COLO668 (cell line): ENCODE measurements at regions not wholly inside any gene's neighbourhood (a gene's known extent, or its start where the extent isn't known, plus 50 kb on each side); places are given as distances from the start of the nearest gene placed in this dataset.
"Not testable (repeated sequence)": the region's sequence is repeated elsewhere in the genome, so short reads cannot be mapped to it uniquely, and the experiment has no call there.

ENCODE experiments used
- DNase-seq: peaks from one replicate; lab custom pipeline; 2025; ENCODE audit not compliant: unreplicated experiment; lab: John Stamatoyannopoulos, UW

DNA sequence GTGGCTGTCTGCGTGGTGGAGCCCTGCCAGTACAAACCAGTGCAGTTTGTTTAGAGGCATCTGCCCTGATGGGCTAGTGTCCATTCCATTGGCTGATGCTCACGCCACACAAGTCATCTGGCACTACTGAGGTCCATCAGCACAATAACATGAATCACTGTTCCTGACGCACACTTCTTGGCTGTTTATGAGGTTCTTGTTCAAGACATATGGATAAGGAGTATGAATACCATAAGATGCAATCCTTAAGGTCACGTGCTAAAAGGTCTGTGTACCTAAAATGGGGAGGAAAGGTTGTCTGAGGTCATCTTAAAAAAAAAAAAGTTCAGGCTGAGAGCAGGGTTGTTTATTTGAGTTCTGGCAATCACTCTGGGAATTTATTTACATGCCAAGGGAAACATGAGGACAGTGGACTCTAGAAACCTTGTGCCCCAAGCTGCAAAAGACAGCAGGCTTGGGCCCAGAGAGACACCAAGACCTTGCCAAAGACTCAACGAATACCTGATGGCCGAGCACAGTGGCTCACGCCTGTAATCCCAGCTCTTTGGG, 54.1 kb upstream of the SHLD1 start:
- DNase-seq: no peak

DNA sequence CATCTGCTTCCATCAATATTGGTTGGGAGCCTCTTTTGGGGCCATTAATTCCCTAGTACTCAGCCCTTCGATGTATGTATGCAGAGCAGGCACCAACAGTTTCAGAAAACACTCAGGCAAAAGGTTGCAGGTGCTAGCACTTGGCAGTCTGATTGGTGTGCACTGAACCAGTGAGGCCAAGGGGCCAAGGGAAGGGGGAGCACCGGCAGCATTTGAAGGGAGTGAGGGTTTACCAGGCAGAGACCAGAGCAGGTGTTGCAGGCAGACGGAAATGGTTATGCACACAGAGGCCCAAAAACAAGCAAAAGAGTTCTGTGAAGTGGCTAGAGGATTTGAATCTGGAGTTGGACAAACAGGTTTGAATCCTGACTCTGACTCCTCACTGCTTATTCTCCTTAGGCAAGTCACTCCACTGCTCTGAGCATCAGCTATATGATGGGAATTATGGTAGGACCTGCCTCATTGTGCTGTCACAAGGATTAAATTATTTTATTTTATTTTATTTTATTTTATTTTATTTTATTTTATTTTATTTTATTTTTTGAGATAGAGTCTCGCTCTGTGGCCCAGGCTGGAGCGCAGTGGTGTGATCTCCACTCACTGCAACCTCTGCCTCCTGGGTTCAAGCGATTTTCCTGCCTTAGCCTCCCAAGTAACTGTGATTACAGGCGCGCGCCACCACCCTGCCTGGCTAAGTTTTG, 58.1 kb upstream of the SHLD1 start:
- peak; percentile 95 for DNase-seq

DNA sequence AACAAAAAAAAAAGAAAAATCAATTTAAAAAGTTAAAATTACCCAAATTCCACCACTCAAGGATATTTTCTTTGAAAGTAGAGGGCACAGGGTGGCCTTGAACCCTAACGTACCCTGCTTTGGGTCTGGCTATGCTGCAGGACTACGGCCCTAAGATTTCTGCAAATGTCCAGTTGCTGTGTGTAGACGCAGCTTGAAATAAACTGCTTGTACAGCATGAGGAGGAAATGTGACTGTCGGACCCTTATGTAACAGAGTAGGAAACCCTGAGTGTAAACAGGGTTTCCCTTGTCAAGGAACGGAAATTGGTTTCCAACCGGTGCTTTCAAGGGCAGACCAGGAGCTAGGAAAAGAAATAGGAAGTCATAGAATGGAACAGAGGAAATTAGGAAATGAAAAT, 60.7 kb upstream of the SHLD1 start:
- DNase-seq: no peak

DNA sequence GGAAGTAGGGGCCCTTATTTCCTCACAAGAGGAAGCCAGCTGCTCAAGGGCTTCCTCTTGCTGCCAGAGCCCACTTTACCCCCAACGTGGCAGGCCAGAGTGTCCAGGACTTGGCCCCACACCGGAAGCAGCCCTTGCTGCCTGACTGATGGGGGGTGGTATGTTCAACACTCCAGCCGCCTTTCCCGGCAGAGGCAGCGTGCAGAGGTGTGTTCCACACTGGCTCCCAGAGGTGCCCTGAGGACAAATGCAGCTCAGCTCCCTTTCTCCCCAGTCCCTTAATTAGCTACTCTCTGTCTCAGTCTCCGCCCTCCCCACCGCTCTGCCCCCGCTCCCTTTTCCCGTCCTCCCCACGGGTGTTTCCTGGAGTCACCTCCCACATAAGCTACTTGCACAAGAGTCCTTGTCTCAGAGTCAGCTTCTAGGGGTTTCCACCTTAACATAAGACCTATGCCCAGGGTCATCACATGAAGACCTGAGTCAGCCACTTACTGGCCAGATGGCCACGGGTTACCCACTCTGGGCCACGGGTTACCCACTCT, 61.7 kb upstream of the SHLD1 start:
- no peak for DNase-seq

DNA sequence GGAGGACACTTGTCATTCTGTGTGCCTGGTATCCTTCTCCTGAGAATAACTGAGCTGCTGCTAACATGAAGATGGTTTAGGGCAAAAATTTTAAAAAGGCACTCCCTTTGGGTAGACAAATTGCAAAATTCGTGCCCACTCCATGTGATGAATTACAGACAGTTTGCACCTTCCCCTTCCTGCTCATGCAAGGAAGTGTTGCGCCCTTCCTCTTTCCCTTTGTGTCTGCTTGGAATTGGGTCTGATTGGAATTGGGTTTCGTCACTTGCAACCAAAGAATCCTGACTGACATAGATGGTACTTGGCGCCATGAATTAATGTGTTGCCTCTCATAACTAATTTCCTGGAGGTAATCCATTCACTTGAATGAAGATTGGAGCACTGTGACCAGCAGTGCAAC, 62.3 kb upstream of the SHLD1 start:
- no peak for DNase-seq

DNA sequence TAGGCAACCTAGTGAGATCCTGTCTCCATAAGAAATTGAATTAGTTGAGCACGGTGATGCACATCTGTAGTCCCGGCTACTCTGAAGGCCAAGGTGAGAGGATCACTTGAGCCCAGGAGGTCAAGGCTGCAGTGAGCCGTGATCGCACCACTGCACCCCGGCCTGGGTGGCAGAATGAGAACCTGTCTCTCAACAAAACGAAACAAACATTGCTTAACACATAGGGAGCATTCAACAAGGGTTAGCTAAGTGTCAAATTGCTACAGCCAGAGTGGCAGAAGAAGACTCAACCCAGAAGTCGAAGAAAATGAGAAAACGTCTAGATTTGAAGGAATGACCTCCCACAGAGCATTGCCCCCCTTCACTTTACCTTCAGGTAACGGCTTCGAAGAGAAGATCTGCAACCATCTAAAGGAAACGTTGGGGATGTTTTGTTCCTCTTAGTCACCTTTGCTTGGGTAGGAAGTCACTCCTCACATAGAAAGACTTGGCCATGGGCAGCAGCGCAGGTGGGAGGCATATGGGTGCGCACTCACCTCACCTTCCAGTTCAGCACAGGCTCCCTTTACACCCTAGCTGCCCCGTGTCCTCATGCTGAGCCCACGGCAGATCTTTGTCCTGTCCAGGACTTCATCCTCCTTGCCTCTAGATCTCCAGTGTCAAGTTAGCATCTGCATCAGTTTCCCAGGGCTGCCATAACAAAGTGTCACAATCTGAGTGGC, 63.7 kb upstream of the SHLD1 start:
- no peak for DNase-seq

DNA sequence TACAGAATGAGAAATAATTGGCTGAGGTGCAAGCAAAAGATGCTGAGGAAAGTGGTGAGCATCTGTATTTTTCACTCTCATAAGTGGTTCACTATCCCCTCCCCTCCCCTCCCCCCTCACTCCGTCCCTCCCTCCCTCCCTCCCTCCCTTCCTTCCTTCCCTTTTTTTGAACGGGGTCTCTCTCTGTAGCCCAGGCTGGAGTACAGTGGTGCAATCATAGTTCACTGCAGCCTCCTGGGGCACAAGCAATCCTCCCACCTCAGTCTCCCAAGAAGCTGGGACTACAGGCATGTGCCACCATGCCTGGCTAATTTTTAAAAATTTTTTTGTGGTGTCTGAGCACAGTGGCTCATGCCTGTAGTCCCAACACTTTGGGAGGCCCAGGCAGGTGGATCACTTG, 67.6 kb upstream of the SHLD1 start:
- not testable (repeated sequence) for DNase-seq

DNA sequence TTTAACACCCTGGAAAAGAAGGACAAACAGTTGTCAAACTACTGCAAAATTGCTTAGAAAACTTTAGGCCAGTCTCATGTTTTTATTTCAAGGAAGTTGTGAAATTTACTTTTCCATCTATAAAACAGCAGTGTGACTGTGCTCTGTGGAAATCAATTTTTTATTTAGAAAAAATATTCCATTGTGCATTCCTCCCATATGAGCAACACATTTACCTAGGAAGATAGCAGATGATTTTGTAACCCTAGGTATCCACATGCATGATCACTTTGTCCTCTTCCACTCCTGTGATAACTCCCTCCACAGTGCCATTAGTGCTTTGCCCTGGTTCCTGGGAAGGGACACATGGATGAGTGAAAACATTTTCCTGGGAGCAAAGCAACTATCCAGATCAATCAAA, 69.4 kb upstream of the GPCPD1 start:
- DNase-seq: no peak

DNA sequence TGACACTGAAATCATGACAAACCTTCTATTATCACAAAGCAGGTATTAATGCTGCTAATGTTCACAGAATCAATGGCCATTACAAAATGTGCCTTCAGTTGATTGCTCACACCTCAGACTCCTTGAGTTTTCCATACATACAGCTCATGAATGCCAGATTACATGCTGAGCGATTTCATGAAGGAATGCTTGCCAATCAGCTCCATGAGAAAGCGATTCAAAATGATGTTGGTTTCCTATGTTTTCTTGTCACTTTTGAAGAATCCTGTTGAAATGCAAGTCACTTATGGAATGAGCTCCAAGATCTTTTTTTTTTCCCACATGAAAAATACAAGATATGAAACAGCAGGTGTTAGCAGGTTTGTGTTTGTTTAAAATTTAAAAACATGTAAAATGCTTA, 68.0 kb upstream of the GPCPD1 start:
- no peak for DNase-seq

DNA sequence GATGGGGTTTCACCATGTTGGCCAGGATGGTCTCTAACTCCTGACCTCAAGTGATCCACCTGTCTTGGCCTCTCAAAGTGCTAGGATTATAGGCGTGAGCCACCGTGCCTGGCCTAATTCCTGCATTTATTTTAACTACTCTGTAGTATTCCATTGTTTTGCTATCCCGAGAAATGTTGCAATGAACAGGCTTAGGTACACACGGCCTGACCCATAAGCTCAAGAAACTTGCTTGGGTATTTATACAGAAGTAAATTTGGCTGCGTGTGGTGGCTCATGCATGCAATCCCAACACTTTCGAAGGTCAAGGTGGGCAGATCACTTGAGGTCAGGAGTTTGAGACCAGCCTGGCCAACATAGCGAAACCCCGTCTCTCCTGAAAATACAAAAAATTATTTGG, 67.1 kb upstream of the GPCPD1 start:
- DNase-seq: not testable (repeated sequence)

DNA sequence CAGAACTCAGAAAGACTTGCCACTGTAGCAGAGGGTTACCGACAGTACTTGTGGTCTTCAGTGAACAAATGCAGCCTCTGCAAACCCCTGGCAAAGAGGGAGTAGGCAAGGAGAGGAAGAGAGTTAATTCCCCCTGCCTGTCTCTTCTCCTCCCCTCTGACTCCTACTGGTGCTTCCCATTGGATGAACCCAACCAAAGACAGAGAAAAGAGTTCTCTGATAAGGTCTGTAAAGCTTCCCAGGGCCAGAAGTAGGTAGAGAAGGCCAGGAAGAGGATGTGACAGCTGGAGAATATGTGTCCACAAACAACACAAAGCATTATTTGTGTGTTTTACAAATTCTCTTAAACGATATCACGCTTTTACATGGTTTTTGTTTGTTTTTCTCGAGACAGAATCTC, 66.6 kb upstream of the GPCPD1 start:
- no peak for DNase-seq

DNA sequence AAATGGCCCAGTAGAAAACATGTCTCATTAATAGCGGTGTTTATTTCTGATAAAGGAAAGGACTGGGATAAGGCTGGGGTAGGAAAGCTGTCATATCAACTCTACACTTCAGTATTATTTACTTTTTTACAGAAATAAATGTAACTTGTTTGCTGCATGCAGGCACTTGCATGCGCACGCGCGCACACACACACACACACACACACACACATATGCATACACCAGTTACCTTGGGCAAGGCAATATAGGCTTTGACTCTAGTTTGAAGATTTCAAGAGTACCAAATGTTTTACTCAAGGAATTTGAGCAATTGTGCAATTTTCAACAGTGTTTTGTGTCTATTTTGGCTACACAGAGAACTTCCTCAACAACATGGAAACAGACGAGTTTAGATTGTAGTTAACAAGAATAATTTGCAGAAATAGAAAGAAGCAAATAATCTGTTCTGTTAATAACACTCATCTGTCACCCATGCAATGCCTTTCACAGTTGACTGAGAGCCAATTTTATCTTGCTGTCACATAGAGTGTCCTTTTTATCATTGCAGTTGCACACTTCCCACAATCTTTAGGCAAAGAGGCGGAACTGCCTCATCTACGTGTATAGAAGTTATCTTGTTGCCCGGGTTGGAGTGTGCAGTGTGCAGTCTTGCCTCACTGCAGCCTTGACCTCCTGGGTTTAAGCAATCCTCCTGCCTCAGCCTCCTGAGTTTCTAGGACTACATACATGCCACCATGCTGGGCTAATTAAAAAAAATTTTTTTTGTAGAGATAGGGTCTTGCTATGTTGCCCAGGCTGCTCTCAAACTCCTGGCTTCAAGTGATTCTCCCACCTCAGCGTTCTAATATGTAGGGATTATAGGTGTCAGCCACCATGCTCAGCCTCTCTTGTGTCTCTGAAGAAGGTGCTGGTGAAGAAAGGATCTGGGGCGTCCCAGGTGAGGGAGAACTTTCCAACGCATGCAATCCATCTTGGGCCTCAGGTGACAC, 64.6 kb upstream of the GPCPD1 start:
- DNase-seq: no peak

DNA sequence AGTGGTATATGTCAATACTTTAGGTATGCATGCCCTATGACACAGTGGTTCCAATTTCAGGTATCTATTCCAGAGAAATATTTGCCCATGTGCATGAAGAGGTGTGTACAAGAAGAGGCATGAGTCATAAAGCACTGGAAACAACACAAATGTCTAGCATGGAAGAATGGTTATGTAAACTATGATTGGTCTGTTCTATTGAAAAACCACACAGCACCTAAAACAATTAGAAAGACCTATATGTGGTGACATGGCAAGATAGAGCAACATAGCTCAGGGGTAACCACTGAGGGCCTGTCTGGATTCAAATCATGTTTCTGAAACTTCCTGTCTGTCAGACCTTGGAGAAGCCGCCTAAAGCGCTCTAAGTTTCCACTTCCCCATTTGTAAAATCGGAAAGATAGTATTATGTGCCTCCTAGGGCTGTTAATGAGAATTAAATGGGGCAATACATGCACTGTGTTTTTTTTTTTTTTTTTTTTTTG, 63.4 kb upstream of the GPCPD1 start:
- peak; percentile 64 for DNase-seq

DNA sequence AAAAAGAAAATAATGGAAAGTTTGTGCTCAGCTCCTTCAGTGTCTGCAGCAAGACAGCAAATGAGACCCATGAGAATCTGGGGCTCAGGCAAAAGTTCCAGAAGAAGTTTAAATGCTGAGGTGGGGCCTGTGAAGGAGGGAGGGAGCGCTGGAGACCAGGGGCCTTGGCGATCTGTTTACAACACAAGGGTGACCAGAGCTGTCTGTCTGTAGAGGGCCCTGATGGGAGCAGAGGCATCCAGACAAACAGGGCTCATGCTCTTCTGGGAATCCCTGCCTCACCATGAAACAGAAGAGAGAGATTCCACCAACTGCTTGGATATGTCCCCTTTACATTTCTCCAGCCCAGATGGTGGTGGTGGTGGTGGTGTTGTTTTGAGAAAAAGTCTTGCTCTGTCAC, 60.1 kb upstream of the GPCPD1 start:
- no peak for DNase-seq

DNA sequence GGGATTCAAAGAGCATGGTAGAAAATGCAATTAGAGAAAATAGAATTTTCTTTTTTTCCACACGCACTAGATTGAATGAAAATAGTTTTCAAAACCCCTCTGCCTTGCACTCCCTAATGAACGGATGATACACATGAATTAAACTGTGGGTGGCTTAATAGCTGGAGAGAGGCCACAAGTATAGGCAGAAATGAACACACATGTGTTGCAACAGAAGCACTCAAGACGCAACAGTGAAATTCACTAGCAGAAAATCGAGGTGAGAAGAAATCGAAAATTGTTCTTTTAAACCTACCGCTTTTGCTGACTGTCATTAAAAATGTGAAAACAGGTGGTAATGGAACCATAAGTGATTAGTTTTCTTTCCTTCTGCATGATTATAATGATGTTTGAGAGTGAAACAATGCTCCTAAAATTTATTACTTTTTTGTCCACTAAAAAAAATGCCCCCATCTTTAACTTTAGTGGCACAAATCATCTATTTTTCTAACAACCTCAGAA, 59.3 kb upstream of the GPCPD1 start:
- DNase-seq: no peak

DNA sequence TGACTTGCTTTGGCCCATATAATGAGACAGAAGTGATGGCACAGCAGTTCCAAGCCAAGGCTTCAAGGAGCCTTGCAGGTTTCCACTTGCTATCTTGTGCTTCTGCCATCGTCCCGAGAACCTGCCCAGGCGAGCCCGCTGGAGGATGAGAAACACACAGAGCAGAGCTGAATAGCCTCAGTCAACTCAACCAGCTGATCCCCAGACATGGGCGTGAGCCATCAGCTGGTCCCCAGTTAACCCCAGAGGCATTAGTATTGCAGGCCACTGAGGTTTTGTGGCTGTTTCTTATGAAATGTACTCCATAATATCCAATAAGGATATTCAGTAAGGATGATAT, 57.7 kb upstream of the GPCPD1 start:
- no peak for DNase-seq

DNA sequence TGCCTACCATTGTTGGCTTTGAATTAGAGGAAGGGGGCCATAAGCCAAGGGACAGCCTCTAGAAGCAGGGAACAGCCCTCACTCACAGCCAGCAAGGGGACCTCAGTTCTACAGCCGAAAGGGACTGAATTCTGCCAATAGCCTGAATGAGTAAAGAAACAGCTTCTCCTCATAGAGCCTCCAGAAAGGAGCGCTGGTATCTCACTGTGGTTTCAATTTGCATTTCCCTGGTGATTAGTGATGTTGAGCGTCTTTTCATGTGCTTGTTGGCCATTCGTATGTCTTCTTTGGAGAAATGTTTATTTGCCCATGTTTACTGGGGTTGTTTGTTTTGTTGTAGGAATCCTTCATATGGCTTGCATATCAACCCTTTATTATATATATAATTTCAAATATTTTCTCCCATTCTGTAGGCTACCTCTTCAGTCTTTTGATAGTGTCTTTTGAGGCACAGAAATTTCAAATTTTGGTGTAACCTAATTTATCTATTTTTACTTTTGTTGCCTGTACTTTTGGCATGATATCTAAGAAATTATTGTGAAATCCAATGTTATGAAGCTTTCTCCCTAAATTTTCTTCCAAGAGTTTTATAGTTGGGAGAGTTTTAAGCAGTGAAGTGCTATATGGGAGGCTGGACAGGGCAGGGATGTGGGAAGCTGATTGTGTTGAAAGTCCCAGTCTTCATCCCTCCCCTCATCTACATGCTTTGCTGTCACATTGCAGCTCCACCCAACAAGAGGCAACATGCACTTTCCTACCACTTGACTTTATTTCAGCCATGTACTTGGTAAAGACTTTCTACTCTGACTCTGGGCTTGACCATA, 57.1 kb upstream of the GPCPD1 start:
- no peak for DNase-seq

DNA sequence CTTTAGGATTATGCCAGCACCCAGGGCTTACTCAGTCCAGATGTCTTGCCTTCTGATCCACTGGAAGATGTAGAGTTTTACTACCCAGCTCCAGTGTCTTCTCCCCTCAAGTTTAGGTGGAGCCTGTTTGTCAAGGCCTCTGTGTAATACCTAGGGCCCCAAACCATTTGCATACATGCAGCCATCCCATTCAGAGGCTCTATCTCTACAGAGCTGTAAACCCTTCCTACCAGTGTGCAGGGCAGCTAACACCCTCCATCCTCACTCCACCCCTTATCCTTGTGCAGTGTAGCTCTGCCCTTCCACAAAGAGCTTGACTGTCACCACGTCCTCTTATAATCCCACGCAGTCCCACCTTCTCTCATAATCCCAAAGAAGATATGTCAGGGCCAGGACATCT, 54.6 kb upstream of the GPCPD1 start:
- DNase-seq: no peak

DNA sequence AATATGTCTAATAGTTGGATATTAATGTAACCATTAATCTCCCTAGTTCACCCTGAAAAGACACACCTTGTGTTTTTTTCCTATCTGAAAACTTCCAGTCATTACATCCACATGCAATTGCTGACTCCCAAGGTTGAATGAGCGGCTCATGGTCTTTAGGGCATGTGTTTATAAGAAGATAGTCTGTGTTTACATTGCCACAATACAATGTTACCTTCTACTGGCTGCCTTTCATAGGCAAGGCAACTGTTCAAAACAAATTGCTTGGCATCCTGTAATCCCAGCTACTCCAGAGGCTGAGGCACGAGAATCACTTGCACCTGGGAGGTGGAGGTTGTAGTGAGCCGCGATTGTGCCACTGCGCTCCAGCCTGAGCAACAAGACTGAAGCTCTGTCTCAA, 52.6 kb upstream of the GPCPD1 start:
- no peak for DNase-seq

DNA sequence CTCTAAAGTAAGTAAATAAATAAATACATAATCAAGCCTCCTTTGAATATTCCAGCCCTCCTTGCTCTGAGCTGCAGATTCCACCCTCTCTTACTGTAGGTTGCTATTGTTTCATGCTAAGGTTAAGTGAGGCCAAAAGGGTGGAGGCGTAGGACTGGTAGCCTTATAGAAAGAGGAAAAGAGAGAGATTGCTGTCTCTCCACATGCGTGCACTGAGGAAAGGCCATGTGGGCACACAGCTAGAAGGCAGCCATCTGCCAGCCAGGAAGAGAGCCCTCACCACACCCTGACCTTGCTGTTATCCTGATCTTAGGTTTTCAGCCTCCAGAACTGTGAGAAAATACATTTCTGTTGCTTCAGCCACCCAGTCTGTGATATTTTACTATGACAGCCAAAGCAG, 52.0 kb upstream of the GPCPD1 start:
- no peak for DNase-seq
